NCI-H2227 (cell line): ENCODE measurements at regions not wholly inside any gene's neighbourhood (a gene's known extent, or its start where the extent isn't known, plus 50 kb on each side); places are given as distances from the start of the nearest gene placed in this dataset.
"Not testable (repeated sequence)": the region's sequence is repeated elsewhere in the genome, so short reads cannot be mapped to it uniquely, and the experiment has no call there.

ENCODE experiments used
- DNase-seq: peaks from one replicate; lab custom pipeline; 2025; ENCODE audit not compliant: unreplicated experiment; lab: John Stamatoyannopoulos, UW

- no peak for DNase-seq
Measured at GRCh38 chr16:8453359-8453758, 137.0 kb downstream of the TMEM114 start.

GRCh38 chr16:8452941-8453340 lies 137.4 kb downstream of the TMEM114 start:
- no peak for DNase-seq

GRCh38 chr16:8436931-8437330 lies 153.4 kb downstream of the TMEM114 start:
- DNase-seq = no peak

GRCh38 chr16:8431783-8432182 lies 158.5 kb downstream of the TMEM114 start:
- no peak for DNase-seq

GRCh38 chr16:8430401-8430800 lies 159.9 kb downstream of the TMEM114 start:
- DNase-seq = no peak

GRCh38 chr16:8426569-8426968 lies 163.7 kb downstream of the TMEM114 start:
- no peak for DNase-seq

GRCh38 chr16:8417145-8417544 lies 173.2 kb downstream of the TMEM114 start:
- DNase-seq = no peak

GRCh38 chr16:8408855-8409567 lies 181.3 kb downstream of the TMEM114 start:
- no peak for DNase-seq

- DNase-seq = no peak
Measured at GRCh38 chr16:8407351-8407750, 183.0 kb downstream of the TMEM114 start.

- DNase-seq = no peak
Measured at GRCh38 chr16:8403978-8404749, 186.1 kb downstream of the TMEM114 start.

- no peak for DNase-seq
Measured at GRCh38 chr16:8402981-8403843, 187.1 kb downstream of the TMEM114 start.

- DNase-seq = not testable (repeated sequence)
Measured at GRCh38 chr16:8400683-8401082, 189.6 kb downstream of the TMEM114 start.

GRCh38 chr16:8398548-8398947 lies 191.8 kb downstream of the TMEM114 start:
- DNase-seq = no peak

- DNase-seq = no peak
Measured at GRCh38 chr16:8397223-8397622, 193.1 kb downstream of the TMEM114 start.

- no peak for DNase-seq
Measured at GRCh38 chr16:8396463-8396862, 193.8 kb downstream of the TMEM114 start.

GRCh38 chr16:8391257-8391656 lies 199.1 kb downstream of the TMEM114 start:
- no peak for DNase-seq

- DNase-seq = no peak
Measured at GRCh38 chr16:8388684-8389083, 201.6 kb downstream of the TMEM114 start.

GRCh38 chr16:8381814-8382213 lies 208.5 kb downstream of the TMEM114 start:
- no peak for DNase-seq

- DNase-seq = no peak
Measured at GRCh38 chr16:8380311-8380710, 210.0 kb downstream of the TMEM114 start.

- DNase-seq = no peak
Measured at GRCh38 chr16:8377864-8378263, 212.4 kb downstream of the TMEM114 start.

- DNase-seq = no peak
Measured at GRCh38 chr16:8376858-8377257, 213.5 kb downstream of the TMEM114 start.

- DNase-seq = no peak
Measured at GRCh38 chr16:8376430-8376829, 213.9 kb downstream of the TMEM114 start.
